ENCODE measurements at regions not wholly inside any gene's neighbourhood (a gene's known extent, or its start where the extent isn't known, plus 50 kb on each side); places are given as distances from the start of the nearest gene placed in this dataset.

DNA sequence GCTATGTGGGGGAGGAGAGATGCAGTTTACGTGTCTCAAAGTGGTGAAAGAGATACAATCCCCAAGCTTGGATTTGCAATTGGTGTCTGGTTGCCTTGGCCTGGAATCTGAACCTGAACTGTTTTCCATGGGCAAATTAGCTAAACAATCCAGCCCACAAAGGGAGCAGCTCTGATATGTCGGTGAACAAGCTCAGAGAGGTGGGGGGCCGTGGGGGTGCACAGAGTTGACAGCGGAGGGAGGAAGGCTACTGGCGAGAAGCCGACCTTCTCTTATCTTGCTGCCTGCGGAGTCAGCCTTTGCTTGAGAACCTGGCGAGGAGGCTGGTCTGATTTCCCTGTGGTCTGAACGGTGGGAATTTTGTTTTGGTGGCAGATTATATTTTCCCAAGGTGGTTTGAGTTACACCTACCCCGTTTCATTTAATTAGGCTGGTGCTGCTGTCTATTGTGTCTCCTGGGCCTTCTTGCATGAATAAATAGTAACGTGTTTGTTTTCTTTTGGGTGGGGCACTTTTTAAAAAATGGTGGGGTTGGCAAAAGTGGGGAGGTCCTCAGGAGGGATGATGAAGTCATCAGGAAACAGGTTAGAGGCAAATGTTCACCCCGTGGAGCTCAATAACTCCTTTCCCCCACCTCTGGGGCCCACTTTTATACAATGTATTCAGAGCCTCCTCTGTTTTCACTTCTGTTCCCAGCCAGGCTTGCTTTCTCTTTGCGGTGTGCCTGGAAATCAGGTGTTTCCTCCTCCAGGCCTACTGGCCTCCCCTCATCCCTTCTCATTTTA is 80.9 kb upstream of the IGFBP5 start:
- no peak for DNase-seq (ENCODE audit: low read depth)
- TF ChIP-seq, protein P1, sequence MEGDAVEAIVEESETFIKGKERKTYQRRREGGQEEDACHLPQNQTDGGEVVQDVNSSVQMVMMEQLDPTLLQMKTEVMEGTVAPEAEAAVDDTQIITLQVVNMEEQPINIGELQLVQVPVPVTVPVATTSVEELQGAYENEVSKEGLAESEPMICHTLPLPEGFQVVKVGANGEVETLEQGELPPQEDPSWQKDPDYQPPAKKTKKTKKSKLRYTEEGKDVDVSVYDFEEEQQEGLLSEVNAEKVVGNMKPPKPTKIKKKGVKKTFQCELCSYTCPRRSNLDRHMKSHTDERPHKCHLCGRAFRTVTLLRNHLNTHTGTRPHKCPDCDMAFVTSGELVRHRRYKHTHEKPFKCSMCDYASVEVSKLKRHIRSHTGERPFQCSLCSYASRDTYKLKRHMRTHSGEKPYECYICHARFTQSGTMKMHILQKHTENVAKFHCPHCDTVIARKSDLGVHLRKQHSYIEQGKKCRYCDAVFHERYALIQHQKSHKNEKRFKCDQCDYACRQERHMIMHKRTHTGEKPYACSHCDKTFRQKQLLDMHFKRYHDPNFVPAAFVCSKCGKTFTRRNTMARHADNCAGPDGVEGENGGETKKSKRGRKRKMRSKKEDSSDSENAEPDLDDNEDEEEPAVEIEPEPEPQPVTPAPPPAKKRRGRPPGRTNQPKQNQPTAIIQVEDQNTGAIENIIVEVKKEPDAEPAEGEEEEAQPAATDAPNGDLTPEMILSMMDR (IDR thresholded peaks at IDR 0.05; ENCODE audit: low read length, missing control alignments) = no peak
- H3K4me3 ChIP-seq (replicated peaks; ENCODE audit: low read depth, low read length) = no peak overlapping the region

DNA sequence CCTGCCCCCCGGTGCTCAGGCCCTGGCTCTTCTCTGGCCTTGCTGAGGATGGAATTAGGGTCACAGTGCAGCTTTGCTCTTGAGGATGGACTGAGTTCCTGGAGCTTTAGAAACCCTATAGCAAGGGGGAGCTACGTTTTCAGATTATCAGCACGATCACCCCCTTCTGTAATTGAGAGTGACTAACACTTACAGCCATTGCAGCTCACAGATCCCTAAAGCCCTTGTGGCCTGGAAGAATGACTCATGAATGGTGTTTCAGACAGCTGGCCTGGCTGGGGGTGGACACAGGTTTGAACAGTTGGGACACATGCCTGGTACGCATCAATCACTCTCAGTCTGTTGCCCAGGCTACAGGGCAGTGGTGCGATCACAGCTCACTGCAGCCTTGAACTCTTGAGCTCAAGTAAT is 79.7 kb upstream of the IGFBP5 start:
- DNase-seq (ENCODE audit: low read depth) = peak; percentile 67
- no peak overlapping the region for H3K4me3 ChIP-seq (replicated peaks; ENCODE audit: low read depth, low read length)
- TF ChIP-seq, protein P1 (IDR thresholded peaks at IDR 0.05; ENCODE audit: low read length, missing control alignments) = no peak

- TF ChIP-seq, protein P1 (IDR thresholded peaks at IDR 0.05; ENCODE audit: low read length, missing control alignments) = no peak
- H3K4me3 ChIP-seq (replicated peaks; ENCODE audit: low read depth, low read length) = no peak overlapping the region
- DNase-seq (ENCODE audit: low read depth) = peak; percentile 44
Measured at GRCh38 chr2:216774620-216775019, 79.3 kb upstream of the IGFBP5 start.

DNA sequence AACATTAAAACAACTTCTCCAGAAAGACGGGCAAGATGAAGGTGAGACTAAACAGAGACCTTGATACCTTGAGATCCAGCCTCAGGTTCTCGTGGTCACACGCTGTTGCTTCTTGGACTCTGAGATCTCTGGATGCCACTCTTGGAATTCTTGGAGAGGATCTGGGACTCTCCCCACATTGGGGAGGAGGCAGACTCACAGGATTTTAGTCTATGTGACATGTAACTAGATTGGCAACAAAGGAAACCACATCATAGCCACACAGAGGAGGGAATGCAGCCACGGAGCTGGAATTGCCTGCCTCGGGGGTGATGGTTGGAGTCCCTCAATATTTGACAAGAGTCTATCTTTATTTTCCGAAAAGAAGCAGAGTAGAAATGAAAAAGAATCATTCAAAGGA is 78.8 kb upstream of the IGFBP5 start:
- TF ChIP-seq, protein P1 (IDR thresholded peaks at IDR 0.05; ENCODE audit: low read length, missing control alignments) = no peak
- no peak overlapping the region for H3K4me3 ChIP-seq (replicated peaks; ENCODE audit: low read depth, low read length)

GRCh38 chr2:216773072-216773471 is 77.7 kb upstream of the IGFBP5 start:
- TF ChIP-seq, protein P1 (IDR thresholded peaks at IDR 0.05; ENCODE audit: low read length, missing control alignments) = no peak
- no peak overlapping the region for H3K4me3 ChIP-seq (replicated peaks; ENCODE audit: low read depth, low read length)
- DNase-seq (ENCODE audit: low read depth) = no peak

More for the DNA sequence above, 78.8 kb upstream of the IGFBP5 start:
- no peak for DNase-seq (ENCODE audit: low read depth)

DNA sequence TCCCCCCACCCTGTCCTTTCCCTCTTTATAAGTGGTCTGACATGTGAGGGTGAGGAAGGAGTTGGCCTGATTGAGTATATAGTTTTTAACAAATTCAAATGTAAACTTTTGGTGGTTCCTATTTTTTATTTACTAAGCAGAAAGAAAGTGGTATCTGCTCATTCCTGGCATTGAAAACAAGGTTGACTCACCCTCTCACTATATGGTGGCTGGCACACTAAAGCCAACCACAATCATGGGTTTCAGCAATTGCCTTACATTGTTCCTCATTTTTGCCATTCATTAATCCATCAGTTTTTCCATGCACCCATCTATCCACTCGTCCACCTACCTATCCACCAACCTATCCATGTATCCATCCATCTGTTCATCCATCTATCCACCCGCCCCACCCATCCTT is 75.4 kb upstream of the IGFBP5 start:
- DNase-seq (ENCODE audit: low read depth) = no peak
- H3K4me3 ChIP-seq (replicated peaks; ENCODE audit: low read depth, low read length) = no peak overlapping the region
- TF ChIP-seq, protein P1 (IDR thresholded peaks at IDR 0.05; ENCODE audit: low read length, missing control alignments) = no peak

DNA sequence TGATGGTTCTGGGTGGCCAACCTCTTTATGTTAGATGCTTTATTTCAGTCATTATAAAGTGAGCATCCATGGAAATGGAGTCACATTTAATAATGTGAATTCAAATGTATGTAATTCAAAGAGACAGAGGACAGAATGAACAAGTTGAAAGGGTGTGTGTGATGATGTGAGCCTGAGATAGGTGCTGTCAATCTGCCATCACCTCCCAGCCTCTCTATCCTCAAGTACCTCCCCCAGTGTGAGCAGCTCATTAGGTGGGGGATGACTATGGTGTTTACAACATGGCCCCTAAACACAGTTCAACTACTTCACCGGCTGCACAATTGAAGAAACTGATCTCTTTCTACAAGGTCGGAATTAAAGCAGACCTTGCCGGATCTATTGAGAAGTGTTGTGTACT is 74.7 kb upstream of the IGFBP5 start:
- no peak overlapping the region for H3K4me3 ChIP-seq (replicated peaks; ENCODE audit: low read depth, low read length)
- TF ChIP-seq, protein P1 (IDR thresholded peaks at IDR 0.05; ENCODE audit: low read length, missing control alignments) = no peak
- no peak for DNase-seq (ENCODE audit: low read depth)

All from fibroblast of pulmonary artery (primary cell).